Panc1 (cell line): ENCODE measurements at regions not wholly inside any gene's neighbourhood (a gene's known extent, or its start where the extent isn't known, plus 50 kb on each side); places are given as distances from the start of the nearest gene placed in this dataset.

ENCODE experiments used
- POLR2AphosphoS5 ChIP-seq: IDR thresholded peaks from 2 replicates; pipeline ENCODE4 v1.6.1; 2012; ENCODE audit warnings: mild to moderate bottlenecking, low read depth, low read length, moderate library complexity
- SIN3A ChIP-seq: IDR thresholded peaks from 2 replicates; pipeline ENCODE4 v1.6.1; 2012; ENCODE audit warnings: low read depth, mild to moderate bottlenecking, low read length, moderate library complexity, borderline replicate concordance; ENCODE audit not compliant: insufficient read depth
- TF ChIP-seq, protein P1 (sequence below): fragments of 450-650 bp; IDR thresholded peaks from 2 replicates; pipeline ENCODE4 v1.5.1; 2017; ENCODE audit warnings: mild to moderate bottlenecking

GRCh38 chr14:48319823-48320222 is 644.4 kb upstream of the MDGA2 start:
- TF ChIP-seq, protein P1, sequence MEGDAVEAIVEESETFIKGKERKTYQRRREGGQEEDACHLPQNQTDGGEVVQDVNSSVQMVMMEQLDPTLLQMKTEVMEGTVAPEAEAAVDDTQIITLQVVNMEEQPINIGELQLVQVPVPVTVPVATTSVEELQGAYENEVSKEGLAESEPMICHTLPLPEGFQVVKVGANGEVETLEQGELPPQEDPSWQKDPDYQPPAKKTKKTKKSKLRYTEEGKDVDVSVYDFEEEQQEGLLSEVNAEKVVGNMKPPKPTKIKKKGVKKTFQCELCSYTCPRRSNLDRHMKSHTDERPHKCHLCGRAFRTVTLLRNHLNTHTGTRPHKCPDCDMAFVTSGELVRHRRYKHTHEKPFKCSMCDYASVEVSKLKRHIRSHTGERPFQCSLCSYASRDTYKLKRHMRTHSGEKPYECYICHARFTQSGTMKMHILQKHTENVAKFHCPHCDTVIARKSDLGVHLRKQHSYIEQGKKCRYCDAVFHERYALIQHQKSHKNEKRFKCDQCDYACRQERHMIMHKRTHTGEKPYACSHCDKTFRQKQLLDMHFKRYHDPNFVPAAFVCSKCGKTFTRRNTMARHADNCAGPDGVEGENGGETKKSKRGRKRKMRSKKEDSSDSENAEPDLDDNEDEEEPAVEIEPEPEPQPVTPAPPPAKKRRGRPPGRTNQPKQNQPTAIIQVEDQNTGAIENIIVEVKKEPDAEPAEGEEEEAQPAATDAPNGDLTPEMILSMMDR, result no peak
- TF ChIP-seq POLR2AphosphoS5, result no peak
- TF ChIP-seq SIN3A, result no peak
